Coronary artery (tissue), 2 donors: ENCODE measurements at regions not wholly inside any gene's neighbourhood (a gene's known extent, or its start where the extent isn't known, plus 50 kb on each side); places are given as distances from the start of the nearest gene placed in this dataset.

Experiments
- DNase-seq: peaks from one replicate; pipeline ENCODE4 v3.0.0-alpha.2; 2017; ENCODE audit warnings: low spot score
- H3K27ac ChIP-seq, 2 donors: fragments of 200-600 bp; sonication (generic); one replicate each; pipeline ENCODE4 v1.5.1; 2016 to 2019
- H3K4me3 ChIP-seq: fragments of 200-600 bp; sonication (generic); 2 replicates; pipeline ENCODE4 v1.5.1; 2016; ENCODE audit warnings: mild to moderate bottlenecking, moderate library complexity
- CTCF ChIP-seq: fragments of 200-600 bp; sonication (generic); IDR thresholded peaks from one replicate; pipeline ENCODE4 v1.5.1; 2019; ENCODE audit warnings: antibody characterized with exemption

- Histone ChIP-seq H3K27ac (no peak overlapping the region), H3K4me3 (no peak overlapping the region)
- no peak for TF ChIP-seq CTCF
- no peak for DNase-seq
Observed at GRCh38 chr16:52855463-52855862, 197.2 kb downstream of the CHD9NB start.

- no peak for TF ChIP-seq CTCF
- no peak for DNase-seq
- H3K4me3 ChIP-seq: no peak overlapping the region
- H3K27ac ChIP-seq: no peak overlapping the region
Observed at GRCh38 chr16:52852978-52853377, 199.7 kb downstream of the CHD9NB start.

- TF ChIP-seq CTCF: no peak
- Histone ChIP-seq H3K27ac (no peak overlapping the region), H3K4me3 (no peak overlapping the region)
- no peak for DNase-seq
Observed at GRCh38 chr16:52851211-52851740, 201.4 kb downstream of the CHD9NB start.

- DNase-seq: no peak
- TF ChIP-seq CTCF: no peak
Observed at GRCh38 chr16:52843381-52843780, 209.3 kb downstream of the CHD9NB start.

GRCh38 chr16:52837251-52837650, 215.4 kb downstream of the CHD9NB start:
- Histone ChIP-seq H3K4me3 (no peak overlapping the region), H3K27ac (no peak overlapping the region)
- no peak for TF ChIP-seq CTCF
- no peak for DNase-seq

More at GRCh38 chr16:52843381-52843780, 209.3 kb downstream of the CHD9NB start:
- H3K4me3 ChIP-seq: no peak overlapping the region
- H3K27ac ChIP-seq: no peak overlapping the region

- no peak for DNase-seq
- H3K27ac ChIP-seq: no peak overlapping the region
- TF ChIP-seq CTCF: no peak
- H3K4me3 ChIP-seq: no peak overlapping the region
Observed at GRCh38 chr16:52834736-52835465, 217.8 kb downstream of the CHD9NB start.

- TF ChIP-seq CTCF: no peak
- no peak for DNase-seq
- H3K27ac ChIP-seq: no peak overlapping the region
- no peak overlapping the region for H3K4me3 ChIP-seq
Observed at GRCh38 chr16:52832771-52833170, 219.9 kb downstream of the CHD9NB start.
